PFSK-1 (cell line): ENCODE measurements at regions not wholly inside any gene's neighbourhood (a gene's known extent, or its start where the extent isn't known, plus 50 kb on each side); places are given as distances from the start of the nearest gene placed in this dataset.

ENCODE experiments used
- POLR2AphosphoS5 ChIP-seq: IDR thresholded peaks from 2 replicates; pipeline ENCODE4 v1.6.1; 2012; ENCODE audit warnings: low read depth, mild to moderate bottlenecking, control low read depth, low read length, moderate library complexity
- SIN3A ChIP-seq: IDR thresholded peaks from 2 replicates; pipeline ENCODE4 v1.6.1; 2012; ENCODE audit warnings: mild to moderate bottlenecking, low read length, moderate library complexity, borderline replicate concordance; ENCODE audit not compliant: insufficient read depth
- TAF1 ChIP-seq: IDR thresholded peaks from 2 replicates; pipeline ENCODE4 v1.6.1; 2012; ENCODE audit warnings: low read length, control low read depth, borderline replicate concordance; ENCODE audit not compliant: insufficient read depth
- TF ChIP-seq, protein P1 (sequence below), 2 experiments: IDR thresholded peaks; 2 replicates each; pipeline versions ENCODE4 v1.6.1 to v1.8.0; 2011 to 2012; ENCODE audit warnings: low read depth in 2 of 2, low read length in 2 of 2, control low read depth in 1 of 2, inconsistent platforms in 1 of 2, mild to moderate bottlenecking in 1 of 2, moderate library complexity in 1 of 2; ENCODE audit not compliant: insufficient read depth in 1 of 2

DNA sequence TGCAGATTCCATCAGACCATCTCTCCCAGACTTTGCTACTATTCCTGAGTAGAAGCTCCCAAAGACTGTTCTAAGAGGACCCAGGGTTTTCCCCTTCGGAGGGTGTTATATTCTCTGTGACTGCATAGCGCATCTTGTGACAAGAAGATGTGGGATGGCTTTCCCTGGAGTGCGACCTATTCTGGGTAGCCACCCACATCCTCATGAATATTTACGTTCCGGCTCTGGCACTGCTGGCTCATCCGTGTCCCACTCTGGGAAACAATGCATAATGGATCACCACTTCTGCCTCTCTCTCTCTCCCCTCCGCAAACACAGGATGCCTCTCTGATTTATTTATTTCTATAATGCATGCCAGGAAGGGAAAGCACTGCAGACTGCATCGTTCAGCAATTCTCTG is 166.1 kb downstream of the PYDC2 start:
- TF ChIP-seq, protein P1, sequence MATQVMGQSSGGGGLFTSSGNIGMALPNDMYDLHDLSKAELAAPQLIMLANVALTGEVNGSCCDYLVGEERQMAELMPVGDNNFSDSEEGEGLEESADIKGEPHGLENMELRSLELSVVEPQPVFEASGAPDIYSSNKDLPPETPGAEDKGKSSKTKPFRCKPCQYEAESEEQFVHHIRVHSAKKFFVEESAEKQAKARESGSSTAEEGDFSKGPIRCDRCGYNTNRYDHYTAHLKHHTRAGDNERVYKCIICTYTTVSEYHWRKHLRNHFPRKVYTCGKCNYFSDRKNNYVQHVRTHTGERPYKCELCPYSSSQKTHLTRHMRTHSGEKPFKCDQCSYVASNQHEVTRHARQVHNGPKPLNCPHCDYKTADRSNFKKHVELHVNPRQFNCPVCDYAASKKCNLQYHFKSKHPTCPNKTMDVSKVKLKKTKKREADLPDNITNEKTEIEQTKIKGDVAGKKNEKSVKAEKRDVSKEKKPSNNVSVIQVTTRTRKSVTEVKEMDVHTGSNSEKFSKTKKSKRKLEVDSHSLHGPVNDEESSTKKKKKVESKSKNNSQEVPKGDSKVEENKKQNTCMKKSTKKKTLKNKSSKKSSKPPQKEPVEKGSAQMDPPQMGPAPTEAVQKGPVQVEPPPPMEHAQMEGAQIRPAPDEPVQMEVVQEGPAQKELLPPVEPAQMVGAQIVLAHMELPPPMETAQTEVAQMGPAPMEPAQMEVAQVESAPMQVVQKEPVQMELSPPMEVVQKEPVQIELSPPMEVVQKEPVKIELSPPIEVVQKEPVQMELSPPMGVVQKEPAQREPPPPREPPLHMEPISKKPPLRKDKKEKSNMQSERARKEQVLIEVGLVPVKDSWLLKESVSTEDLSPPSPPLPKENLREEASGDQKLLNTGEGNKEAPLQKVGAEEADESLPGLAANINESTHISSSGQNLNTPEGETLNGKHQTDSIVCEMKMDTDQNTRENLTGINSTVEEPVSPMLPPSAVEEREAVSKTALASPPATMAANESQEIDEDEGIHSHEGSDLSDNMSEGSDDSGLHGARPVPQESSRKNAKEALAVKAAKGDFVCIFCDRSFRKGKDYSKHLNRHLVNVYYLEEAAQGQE (IDR thresholded peaks at IDR 0.05; ENCODE audit: insufficient read depth in 1 of 2, low read depth in 2 of 2, low read length in 2 of 2), result no peak
- TF ChIP-seq POLR2AphosphoS5 (no peak), TAF1 (no peak), SIN3A (no peak)
